OCI-LY3 (cell line): ENCODE measurements at regions not wholly inside any gene's neighbourhood (a gene's known extent, or its start where the extent isn't known, plus 50 kb on each side); places are given as distances from the start of the nearest gene placed in this dataset.

Experiments
- H2AFZ ChIP-seq: fragments of 200-600, 300-600 bp; shearing (Covaris generic); 2 replicates; pipeline ENCODE4 v1.6.0; 2014; ENCODE audit warnings: antibody characterized with exemption, low read depth, low read length
- H3K27ac ChIP-seq: fragments of 200-600, 300-600 bp; sonication (generic); 2 replicates; pipeline ENCODE4 v1.5.1; 2014; ENCODE audit warnings: mild to moderate bottlenecking, low read length, moderate library complexity, mixed read lengths
- H3K27me3 ChIP-seq: fragments of 200-600, 300-600 bp; sonication (generic); 2 replicates; pipeline ENCODE4 v1.6.1; 2014; ENCODE audit warnings: low read depth, low read length, mixed read lengths
- H3K36me3 ChIP-seq: fragments of 200-600, 300-600 bp; sonication (generic); replicated peaks from 2 replicates; pipeline ENCODE3; 2014; ENCODE audit warnings: low read depth, low read length, mixed read lengths
- H3K4me1 ChIP-seq: fragments of 300-600, 200-600 bp; sonication (generic); 2 replicates; pipeline ENCODE4 v1.6.1; 2014; ENCODE audit warnings: low read length, mixed read lengths
- H3K4me2 ChIP-seq: fragments of 200-600, 300-600 bp; sonication (generic); 2 replicates; pipeline ENCODE4 v1.6.1; 2014; ENCODE audit warnings: low read length, mixed read lengths
- H3K4me3 ChIP-seq: fragments of 300-600, 200-600 bp; sonication (generic); 2 replicates; pipeline ENCODE4 v1.5.1; 2014; ENCODE audit warnings: antibody characterized with exemption, mild to moderate bottlenecking, low read length, moderate library complexity
- H3K79me2 ChIP-seq: fragments of 300-600, 200-600 bp; shearing (Covaris generic); 2 replicates; pipeline ENCODE4 v1.6.1; 2014; ENCODE audit warnings: mild to moderate bottlenecking, low read length, mixed read lengths
- H3K9ac ChIP-seq: fragments of 300-600, 200-600 bp; shearing (Covaris generic); 2 replicates; pipeline ENCODE4 v1.6.0; 2014; ENCODE audit warnings: mild to moderate bottlenecking, low read length, moderate library complexity
- H3K9me3 ChIP-seq: fragments of 200-600, 300-600 bp; shearing (Covaris generic); 2 replicates; pipeline ENCODE4 v1.6.1; 2014; ENCODE audit warnings: low read length, mixed read lengths; ENCODE audit not compliant: insufficient read depth
- H4K20me1 ChIP-seq: fragments of 200-600, 300-600 bp; sonication (generic); 2 replicates; pipeline ENCODE4 v1.6.1; 2016; ENCODE audit warnings: low read length, mixed read lengths; ENCODE audit not compliant: insufficient read depth
- CTCF ChIP-seq: fragments of 200-600, 300-600 bp; sonication (generic); IDR thresholded peaks from 2 replicates; pipeline ENCODE4 v1.5.1; 2014; ENCODE audit warnings: antibody characterized with exemption, low read length, low read depth
- EZH2phosphoT487 ChIP-seq: fragments of 200-600 bp; shearing (Covaris generic); IDR thresholded peaks from 2 replicates; pipeline ENCODE4 v1.6.1; 2018; ENCODE audit warnings: antibody characterized with exemption, mixed run types, low read depth

GRCh38 chr7:83864551-83864950 lies 215.6 kb upstream of the SEMA3E start:
- peak overlapping the region; percentile 16 for H3K4me2 ChIP-seq
- H3K27ac ChIP-seq = peak overlapping the region; percentile 74
- no peaks in the 10 kb centered on the region for H3K9me3 ChIP-seq
- peaks cover 11% of the 10 kb centered on the region for H3K36me3 ChIP-seq
- H4K20me1 ChIP-seq = no peaks in the 10 kb centered on the region
- TF ChIP-seq CTCF (no peak), EZH2phosphoT487 (no peak)
- H3K4me3 ChIP-seq = no peak overlapping the region
- no peak overlapping the region for H3K9ac ChIP-seq
- no peak overlapping the region for H2AFZ ChIP-seq
- peaks cover 18% of the 10 kb centered on the region for H3K4me1 ChIP-seq
- H3K79me2 ChIP-seq = no peaks in the 10 kb centered on the region
- H3K27me3 ChIP-seq = no peaks in the 10 kb centered on the region

GRCh38 chr7:83863906-83864305 lies 215.0 kb upstream of the SEMA3E start:
- Histone ChIP-seq H3K4me3 (0 out of 2 replicates have a peak overlapping the region, but pooled peaks have one; percentile 6), H3K4me2 (peak overlapping the region; percentile 16), H3K9ac (peak overlapping the region; percentile 7; the same call in 1 of the 2 replicates), H3K9me3 (no peaks in the 10 kb centered on the region), H3K79me2 (no peaks in the 10 kb centered on the region), H3K36me3 (peaks cover 11% of the 10 kb centered on the region), H3K27me3 (no peaks in the 10 kb centered on the region), H4K20me1 (no peaks in the 10 kb centered on the region), H2AFZ (no peak overlapping the region), H3K27ac (peak overlapping the region; percentile 74), H3K4me1 (peaks cover 18% of the 10 kb centered on the region)
- no peak for TF ChIP-seq EZH2phosphoT487
- TF ChIP-seq CTCF = no peak

- Histone ChIP-seq H3K9ac (no peak overlapping the region), H3K9me3 (no peaks in the 10 kb centered on the region), H3K36me3 (peaks cover 14% of the 10 kb centered on the region), H3K4me1 (peaks cover 18% of the 10 kb centered on the region), H3K79me2 (no peaks in the 10 kb centered on the region), H4K20me1 (no peaks in the 10 kb centered on the region), H3K27me3 (no peaks in the 10 kb centered on the region), H3K4me3 (no peak overlapping the region), H3K4me2 (no peak overlapping the region), H2AFZ (no peak overlapping the region), H3K27ac (no peak overlapping the region)
- no peak for TF ChIP-seq CTCF
Observed at GRCh38 chr7:83861876-83862275, 212.9 kb upstream of the SEMA3E start.

GRCh38 chr7:83859827-83860226 lies 210.9 kb upstream of the SEMA3E start:
- Histone ChIP-seq H3K36me3 (peaks cover 14% of the 10 kb centered on the region), H3K9ac (no peak overlapping the region), H3K9me3 (no peaks in the 10 kb centered on the region), H3K79me2 (no peaks in the 10 kb centered on the region), H3K4me2 (no peak overlapping the region), H3K4me1 (peaks cover 18% of the 10 kb centered on the region), H3K27ac (no peak overlapping the region), H3K4me3 (no peak overlapping the region), H3K27me3 (no peaks in the 10 kb centered on the region), H2AFZ (no peak overlapping the region), H4K20me1 (no peaks in the 10 kb centered on the region)
- TF ChIP-seq CTCF (no peak), EZH2phosphoT487 (no peak)
